ENCODE measurements at regions not wholly inside any gene's neighbourhood (a gene's known extent, or its start where the extent isn't known, plus 50 kb on each side); places are given as distances from the start of the nearest gene placed in this dataset.

DNA sequence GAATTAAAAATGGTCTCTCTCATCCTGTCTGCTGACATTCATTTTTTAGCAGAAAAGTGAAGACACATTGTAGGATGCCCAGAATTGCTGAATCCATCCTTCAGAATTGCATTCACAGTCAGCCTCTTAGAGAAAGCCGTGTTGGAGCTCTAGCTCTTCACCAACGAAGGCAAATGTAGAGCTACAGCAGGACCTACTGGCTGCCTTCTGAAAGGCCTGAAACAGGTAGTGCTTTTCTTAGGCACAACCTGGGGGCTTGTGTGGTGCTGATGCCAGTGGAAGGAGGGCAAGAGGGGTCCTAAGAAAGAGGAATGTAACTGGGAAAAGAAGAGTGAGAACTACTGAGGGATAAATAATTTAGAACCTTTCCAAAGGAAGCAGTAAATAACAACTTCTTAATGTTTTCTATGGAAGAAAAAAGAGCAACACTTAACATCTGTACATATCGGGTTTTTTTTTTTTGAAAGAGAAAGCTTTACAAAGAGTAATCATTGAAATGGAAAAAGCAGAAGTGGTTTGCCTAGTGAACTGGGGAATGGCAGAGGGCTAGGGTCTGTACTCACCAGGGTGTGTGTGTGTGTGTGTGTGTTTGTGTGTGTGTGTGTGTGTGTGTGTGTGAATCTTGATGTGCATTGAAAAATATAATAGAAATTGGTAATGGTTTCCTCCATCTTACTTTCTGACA, 297.8 kb downstream of the SATB1 start:
- H3K14ac ChIP-seq (ENCODE audit: low read length in 2 of 2): no peak overlapping the region
- H3K27me3 ChIP-seq (ENCODE audit: control insufficient read depth in 1 of 2, insufficient read depth in 1 of 2, low read length in 2 of 2): no peaks in the 10 kb centered on the region
- no peak for DNase-seq
- H3K4ac ChIP-seq (ENCODE audit: low read depth in 1 of 2, low read length in 2 of 2): no peak overlapping the region
- H2BK5ac ChIP-seq (ENCODE audit: low read depth, low read length, poor library complexity, severe bottlenecking): no peak overlapping the region
- H4K91ac ChIP-seq (ENCODE audit: low read length): no peak overlapping the region
- H3K4me1 ChIP-seq (ENCODE audit: control insufficient read depth, insufficient read depth, low read depth, low read length): no peaks in the 10 kb centered on the region
- H3K79me1 ChIP-seq (replicated peaks; ENCODE audit: low read length, poor library complexity, severe bottlenecking): no peaks in the 10 kb centered on the region
- no peak overlapping the region for H3K18ac ChIP-seq (ENCODE audit: low read depth in 1 of 2, low read length in 2 of 2)
- H2BK15ac ChIP-seq (ENCODE audit: low read depth, poor library complexity, severe bottlenecking): no peak overlapping the region
- H3K27ac ChIP-seq (ENCODE audit: low read length, poor library complexity, severe bottlenecking): no peak overlapping the region
- no peaks in the 10 kb centered on the region for H3K9me3 ChIP-seq (ENCODE audit: control insufficient read depth, low read length)
- no peak overlapping the region for H3K4me3 ChIP-seq (ENCODE audit: insufficient read depth in 1 of 2, low read depth in 1 of 2, low read length in 2 of 2)
- WGBS: 90% methylated on average over 3 of the region's 3 CpGs
- no peak overlapping the region for H2AK5ac ChIP-seq (ENCODE audit: low read length, severe bottlenecking)
- H2AFZ ChIP-seq (ENCODE audit: low read depth, low read length): no peak overlapping the region
- H3K23ac ChIP-seq (ENCODE audit: low read length in 2 of 2): no peak overlapping the region
- H4K8ac ChIP-seq (ENCODE audit: low read length): no peak overlapping the region
- no peaks in the 10 kb centered on the region for H3K36me3 ChIP-seq (ENCODE audit: control insufficient read depth in 1 of 2, insufficient read depth in 2 of 2, low read depth in 1 of 2, low read length in 2 of 2)
- H2BK12ac ChIP-seq (ENCODE audit: low read length in 2 of 2): no peak overlapping the region
- H3K9ac ChIP-seq (ENCODE audit: low read length): no peak overlapping the region
- no peak overlapping the region for H2BK120ac ChIP-seq (ENCODE audit: low read depth, low read length)
- H3K4me2 ChIP-seq (ENCODE audit: low read length, poor library complexity, severe bottlenecking): no peak overlapping the region

DNA sequence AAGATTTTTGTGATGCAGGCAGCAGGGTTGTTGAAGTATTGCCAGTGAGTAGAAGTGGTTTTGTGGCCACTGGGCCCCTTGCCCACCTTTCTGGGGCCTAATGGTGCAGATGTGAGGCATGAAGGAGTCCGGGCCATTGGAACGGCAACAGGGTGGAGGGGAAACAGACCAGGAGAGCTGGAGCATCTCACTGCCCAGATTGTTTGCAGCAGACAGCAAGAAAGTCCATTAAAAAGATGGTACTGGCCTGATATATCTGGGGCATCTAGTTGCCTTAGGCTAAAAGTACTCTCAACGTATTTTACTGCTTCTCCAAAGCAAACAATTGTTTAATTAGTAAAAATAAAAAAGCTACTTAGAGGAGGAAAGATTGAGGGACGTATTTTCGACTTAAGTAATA, 298.4 kb downstream of the SATB1 start:
- H3K4me2 ChIP-seq (ENCODE audit: low read length, poor library complexity, severe bottlenecking): no peak overlapping the region
- WGBS: 95% methylated on average over 4 of the region's 5 CpGs

DNA sequence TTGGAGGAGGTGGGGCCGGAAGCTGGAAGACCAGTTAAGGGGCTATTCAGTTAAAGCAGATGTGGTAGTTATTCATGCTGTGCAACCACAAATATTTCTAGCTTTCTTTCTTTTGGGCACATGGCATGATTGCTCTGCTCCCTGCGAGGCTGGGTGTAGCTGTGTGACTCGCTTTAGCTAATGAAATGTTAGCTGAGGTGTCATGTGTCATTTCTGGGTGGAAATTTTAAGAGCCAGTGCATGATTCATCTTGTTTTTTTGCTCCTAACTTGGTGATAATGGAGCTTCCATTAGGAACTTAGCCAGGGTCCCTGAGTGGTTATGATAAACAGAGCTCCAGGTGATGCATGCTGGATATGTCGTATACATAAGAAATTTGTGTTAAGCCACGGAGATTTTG, 300.6 kb downstream of the SATB1 start:
- Histone ChIP-seq H3K79me1 (replicated peaks; ENCODE audit: low read length, poor library complexity, severe bottlenecking) (no peaks in the 10 kb centered on the region), H3K9me3 (ENCODE audit: control insufficient read depth, low read length) (no peaks in the 10 kb centered on the region), H3K23ac (ENCODE audit: low read length in 2 of 2) (no peak overlapping the region), H2BK15ac (ENCODE audit: low read depth, poor library complexity, severe bottlenecking) (no peak overlapping the region), H3K4me2 (ENCODE audit: low read length, poor library complexity, severe bottlenecking) (no peak overlapping the region), H3K36me3 (ENCODE audit: control insufficient read depth in 1 of 2, insufficient read depth in 2 of 2, low read depth in 1 of 2, low read length in 2 of 2) (no peaks in the 10 kb centered on the region), H3K4me1 (ENCODE audit: control insufficient read depth, insufficient read depth, low read depth, low read length) (no peaks in the 10 kb centered on the region), H3K27ac (ENCODE audit: low read length, poor library complexity, severe bottlenecking) (peak overlapping the region; percentile 7), H4K8ac (ENCODE audit: low read length) (no peak overlapping the region), H3K4me3 (ENCODE audit: insufficient read depth in 1 of 2, low read depth in 1 of 2, low read length in 2 of 2) (no peak overlapping the region), H3K9ac (ENCODE audit: low read length) (no peak overlapping the region), H2BK5ac (ENCODE audit: low read depth, low read length, poor library complexity, severe bottlenecking) (no peak overlapping the region), H3K4ac (ENCODE audit: low read depth in 1 of 2, low read length in 2 of 2) (no peak overlapping the region), H3K27me3 (ENCODE audit: control insufficient read depth in 1 of 2, insufficient read depth in 1 of 2, low read length in 2 of 2) (no peaks in the 10 kb centered on the region), H2AFZ (ENCODE audit: low read depth, low read length) (no peak overlapping the region), H3K18ac (ENCODE audit: low read depth in 1 of 2, low read length in 2 of 2) (no peak overlapping the region), H2BK12ac (ENCODE audit: low read length in 2 of 2) (no peak overlapping the region), H3K14ac (ENCODE audit: low read length in 2 of 2) (no peak overlapping the region), H4K91ac (ENCODE audit: low read length) (no peak overlapping the region), H2AK5ac (ENCODE audit: low read length, severe bottlenecking) (no peak overlapping the region), H2BK120ac (ENCODE audit: low read depth, low read length) (no peak overlapping the region)
- peak; percentile 3 for DNase-seq
- WGBS: 56% methylated on average over 5 of the region's 5 CpGs

More for the DNA sequence above, 298.4 kb downstream of the SATB1 start:
- Histone ChIP-seq H3K4me1 (ENCODE audit: control insufficient read depth, insufficient read depth, low read depth, low read length) (no peaks in the 10 kb centered on the region), H4K91ac (ENCODE audit: low read length) (no peak overlapping the region), H2BK120ac (ENCODE audit: low read depth, low read length) (no peak overlapping the region), H2AK5ac (ENCODE audit: low read length, severe bottlenecking) (no peak overlapping the region), H3K79me1 (replicated peaks; ENCODE audit: low read length, poor library complexity, severe bottlenecking) (no peaks in the 10 kb centered on the region), H3K4me3 (ENCODE audit: insufficient read depth in 1 of 2, low read depth in 1 of 2, low read length in 2 of 2) (no peak overlapping the region), H3K18ac (ENCODE audit: low read depth in 1 of 2, low read length in 2 of 2) (no peak overlapping the region), H2BK12ac (ENCODE audit: low read length in 2 of 2) (no peak overlapping the region), H3K9me3 (ENCODE audit: control insufficient read depth, low read length) (no peaks in the 10 kb centered on the region), H3K4ac (ENCODE audit: low read depth in 1 of 2, low read length in 2 of 2) (no peak overlapping the region), H3K27me3 (ENCODE audit: control insufficient read depth in 1 of 2, insufficient read depth in 1 of 2, low read length in 2 of 2) (no peaks in the 10 kb centered on the region), H3K23ac (ENCODE audit: low read length in 2 of 2) (no peak overlapping the region), H2AFZ (ENCODE audit: low read depth, low read length) (no peak overlapping the region), H3K27ac (ENCODE audit: low read length, poor library complexity, severe bottlenecking) (no peak overlapping the region), H2BK15ac (ENCODE audit: low read depth, poor library complexity, severe bottlenecking) (no peak overlapping the region), H3K14ac (ENCODE audit: low read length in 2 of 2) (no peak overlapping the region), H2BK5ac (ENCODE audit: low read depth, low read length, poor library complexity, severe bottlenecking) (no peak overlapping the region), H4K8ac (ENCODE audit: low read length) (no peak overlapping the region), H3K9ac (ENCODE audit: low read length) (no peak overlapping the region), H3K36me3 (ENCODE audit: control insufficient read depth in 1 of 2, insufficient read depth in 2 of 2, low read depth in 1 of 2, low read length in 2 of 2) (no peaks in the 10 kb centered on the region)
- no peak for DNase-seq

DNA sequence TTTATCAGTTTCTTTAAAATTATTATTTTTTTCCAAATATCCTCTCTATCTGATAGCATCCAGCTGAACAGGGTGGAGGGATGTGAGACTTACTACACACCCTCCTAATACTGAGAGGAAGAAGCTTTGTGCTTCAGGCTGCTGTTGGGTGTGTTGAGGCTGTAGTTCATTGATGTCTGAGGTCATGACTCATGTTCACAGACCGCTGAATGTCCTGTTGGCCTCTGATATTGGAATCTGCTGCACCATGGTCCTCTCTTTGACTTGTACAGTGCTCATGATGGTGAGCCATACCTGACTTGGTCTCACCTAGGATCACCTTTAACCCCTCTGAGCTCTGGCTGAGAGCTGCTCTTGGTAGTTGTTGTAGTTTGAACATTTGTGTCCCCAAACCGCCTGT, 302.9 kb downstream of the SATB1 start:
- no peak overlapping the region for H3K18ac ChIP-seq (ENCODE audit: low read depth in 1 of 2, low read length in 2 of 2)
- H2BK15ac ChIP-seq (ENCODE audit: low read depth, poor library complexity, severe bottlenecking): no peak overlapping the region
- H3K27ac ChIP-seq (ENCODE audit: low read length, poor library complexity, severe bottlenecking): no peak overlapping the region
- H4K91ac ChIP-seq (ENCODE audit: low read length): no peak overlapping the region
- no peaks in the 10 kb centered on the region for H3K27me3 ChIP-seq (ENCODE audit: control insufficient read depth in 1 of 2, insufficient read depth in 1 of 2, low read length in 2 of 2)
- H3K4me1 ChIP-seq (ENCODE audit: control insufficient read depth, insufficient read depth, low read depth, low read length): no peaks in the 10 kb centered on the region
- 85% methylated on average over 2 of the region's 2 CpGs for WGBS
- H3K4ac ChIP-seq (ENCODE audit: low read depth in 1 of 2, low read length in 2 of 2): no peak overlapping the region
- no peak overlapping the region for H3K4me2 ChIP-seq (ENCODE audit: low read length, poor library complexity, severe bottlenecking)
- no peak overlapping the region for H4K8ac ChIP-seq (ENCODE audit: low read length)
- H3K9me3 ChIP-seq (ENCODE audit: control insufficient read depth, low read length): no peaks in the 10 kb centered on the region
- H2AFZ ChIP-seq (ENCODE audit: low read depth, low read length): no peak overlapping the region
- H3K14ac ChIP-seq (ENCODE audit: low read length in 2 of 2): no peak overlapping the region
- H3K79me1 ChIP-seq (replicated peaks; ENCODE audit: low read length, poor library complexity, severe bottlenecking): no peaks in the 10 kb centered on the region
- H3K4me3 ChIP-seq (ENCODE audit: insufficient read depth in 1 of 2, low read depth in 1 of 2, low read length in 2 of 2): no peak overlapping the region
- no peaks in the 10 kb centered on the region for H3K36me3 ChIP-seq (ENCODE audit: control insufficient read depth in 1 of 2, insufficient read depth in 2 of 2, low read depth in 1 of 2, low read length in 2 of 2)
- no peak overlapping the region for H2BK120ac ChIP-seq (ENCODE audit: low read depth, low read length)
- no peak overlapping the region for H2BK12ac ChIP-seq (ENCODE audit: low read length in 2 of 2)
- H3K9ac ChIP-seq (ENCODE audit: low read length): no peak overlapping the region
- H3K23ac ChIP-seq (ENCODE audit: low read length in 2 of 2): no peak overlapping the region
- no peak overlapping the region for H2BK5ac ChIP-seq (ENCODE audit: low read depth, low read length, poor library complexity, severe bottlenecking)
- no peak for DNase-seq
- no peak overlapping the region for H2AK5ac ChIP-seq (ENCODE audit: low read length, severe bottlenecking)

All from mesenchymal stem cell (in vitro differentiated cells and primary cell).